GM20000 (cell line): ENCODE measurements at regions not wholly inside any gene's neighbourhood (a gene's known extent, or its start where the extent isn't known, plus 50 kb on each side); places are given as distances from the start of the nearest gene placed in this dataset.

Source experiments
- DNase-seq: peaks from one replicate; pipeline ENCODE4 v3.0.0; 2012; ENCODE audit warnings: low spot score
- TF ChIP-seq, protein P1 (sequence below): IDR thresholded peaks from 2 replicates; pipeline ENCODE4 v1.5.1; 2012; ENCODE audit warnings: mild to moderate bottlenecking, control low read depth; ENCODE audit errors: extremely low read depth, missing control alignments

GRCh38 chr10:31731711-31732110 is 196.9 kb downstream of the ARHGAP12 start:
- no peak for DNase-seq
- TF ChIP-seq, protein P1, sequence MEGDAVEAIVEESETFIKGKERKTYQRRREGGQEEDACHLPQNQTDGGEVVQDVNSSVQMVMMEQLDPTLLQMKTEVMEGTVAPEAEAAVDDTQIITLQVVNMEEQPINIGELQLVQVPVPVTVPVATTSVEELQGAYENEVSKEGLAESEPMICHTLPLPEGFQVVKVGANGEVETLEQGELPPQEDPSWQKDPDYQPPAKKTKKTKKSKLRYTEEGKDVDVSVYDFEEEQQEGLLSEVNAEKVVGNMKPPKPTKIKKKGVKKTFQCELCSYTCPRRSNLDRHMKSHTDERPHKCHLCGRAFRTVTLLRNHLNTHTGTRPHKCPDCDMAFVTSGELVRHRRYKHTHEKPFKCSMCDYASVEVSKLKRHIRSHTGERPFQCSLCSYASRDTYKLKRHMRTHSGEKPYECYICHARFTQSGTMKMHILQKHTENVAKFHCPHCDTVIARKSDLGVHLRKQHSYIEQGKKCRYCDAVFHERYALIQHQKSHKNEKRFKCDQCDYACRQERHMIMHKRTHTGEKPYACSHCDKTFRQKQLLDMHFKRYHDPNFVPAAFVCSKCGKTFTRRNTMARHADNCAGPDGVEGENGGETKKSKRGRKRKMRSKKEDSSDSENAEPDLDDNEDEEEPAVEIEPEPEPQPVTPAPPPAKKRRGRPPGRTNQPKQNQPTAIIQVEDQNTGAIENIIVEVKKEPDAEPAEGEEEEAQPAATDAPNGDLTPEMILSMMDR, result no peak

DNA sequence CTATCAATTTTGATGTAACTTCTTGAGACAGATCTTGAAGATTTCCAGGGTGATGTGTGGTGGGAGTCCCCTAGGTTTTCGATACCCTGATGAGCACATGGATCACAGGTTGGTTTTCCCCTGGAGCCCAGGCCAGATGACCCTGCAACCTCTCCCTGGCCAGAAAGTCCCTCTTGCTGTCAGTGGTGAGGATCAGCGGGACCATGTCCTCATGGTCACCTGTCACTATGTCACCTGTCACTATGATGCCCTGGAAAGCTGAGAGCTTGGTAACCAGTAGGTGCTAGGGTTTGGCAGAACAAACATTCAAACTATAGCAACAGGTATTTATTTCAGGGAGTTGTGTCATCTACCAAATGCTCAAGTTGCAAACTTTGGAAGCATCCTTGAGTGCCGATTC is 197.9 kb downstream of the ARHGAP12 start:
- DNase-seq, result no peak

DNA sequence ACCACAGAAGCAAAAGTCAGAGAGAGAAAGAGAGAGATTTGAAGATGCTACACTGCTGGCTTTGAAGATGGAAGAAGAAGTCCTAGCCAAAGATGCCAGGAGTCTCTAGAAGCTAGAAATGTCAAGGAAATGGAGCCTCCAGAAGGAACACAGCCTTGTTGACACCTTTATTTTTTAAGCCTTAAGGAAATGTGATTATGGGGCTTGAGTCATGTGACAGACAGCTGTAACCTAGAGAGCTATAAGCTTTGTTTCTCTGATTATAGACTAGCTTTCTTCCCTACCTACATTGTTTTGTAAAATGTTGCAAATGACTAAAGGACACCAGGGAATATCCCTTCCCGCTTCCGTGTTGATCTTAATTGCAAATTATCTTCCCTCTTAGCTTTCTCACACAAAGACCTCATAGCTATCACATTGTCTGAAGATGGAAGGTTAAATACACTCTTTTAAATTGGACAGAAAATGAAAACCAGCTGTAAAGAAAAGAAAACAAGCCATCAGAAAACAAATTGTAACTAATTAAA is 199.9 kb downstream of the ARHGAP12 start:
- TF ChIP-seq, protein P1, result no peak
- DNase-seq, result no peak

More for the DNA sequence above, 197.9 kb downstream of the ARHGAP12 start:
- TF ChIP-seq, protein P1, result no peak

DNA sequence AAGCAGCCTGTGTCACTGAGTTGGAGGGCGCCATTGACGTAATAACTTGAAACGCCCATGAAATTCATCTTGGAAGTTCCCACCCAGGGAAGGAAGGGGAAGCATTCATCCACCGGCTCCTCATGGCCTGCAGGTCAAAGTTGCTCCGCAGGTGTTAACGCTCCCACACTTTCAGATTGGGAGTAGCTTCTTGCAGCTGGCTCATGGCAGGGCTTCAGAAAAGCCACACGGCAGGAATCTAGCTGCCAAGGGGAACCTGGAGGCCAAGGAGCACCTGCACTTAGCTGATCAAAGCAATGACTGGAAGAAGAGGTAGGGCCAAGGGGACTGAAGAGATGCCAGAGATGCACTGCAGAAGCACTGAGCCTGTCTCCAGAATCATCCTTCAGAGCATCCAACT is 203.2 kb downstream of the ARHGAP12 start:
- DNase-seq, result no peak
- TF ChIP-seq, protein P1, result no peak

DNA sequence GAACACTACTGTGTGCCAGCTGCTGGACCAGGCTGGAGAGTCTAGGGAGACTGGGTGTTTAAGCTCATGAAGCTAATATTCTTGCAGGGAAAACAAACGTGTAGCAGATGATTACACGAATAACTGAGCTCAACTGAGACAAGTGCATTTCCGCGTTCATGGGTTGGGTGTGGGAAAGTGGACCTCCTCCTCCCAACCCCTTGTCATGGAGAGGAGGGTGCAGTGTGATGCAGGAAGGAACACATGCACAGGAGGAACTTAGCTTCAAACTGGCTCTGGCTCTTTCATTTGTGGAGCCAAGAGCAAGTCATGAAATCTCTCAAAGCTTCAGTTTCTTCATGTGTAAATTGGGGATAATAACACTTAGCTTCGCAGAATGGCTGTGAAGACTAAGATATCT is 204.3 kb downstream of the ARHGAP12 start:
- DNase-seq, result no peak
- TF ChIP-seq, protein P1, result no peak

DNA sequence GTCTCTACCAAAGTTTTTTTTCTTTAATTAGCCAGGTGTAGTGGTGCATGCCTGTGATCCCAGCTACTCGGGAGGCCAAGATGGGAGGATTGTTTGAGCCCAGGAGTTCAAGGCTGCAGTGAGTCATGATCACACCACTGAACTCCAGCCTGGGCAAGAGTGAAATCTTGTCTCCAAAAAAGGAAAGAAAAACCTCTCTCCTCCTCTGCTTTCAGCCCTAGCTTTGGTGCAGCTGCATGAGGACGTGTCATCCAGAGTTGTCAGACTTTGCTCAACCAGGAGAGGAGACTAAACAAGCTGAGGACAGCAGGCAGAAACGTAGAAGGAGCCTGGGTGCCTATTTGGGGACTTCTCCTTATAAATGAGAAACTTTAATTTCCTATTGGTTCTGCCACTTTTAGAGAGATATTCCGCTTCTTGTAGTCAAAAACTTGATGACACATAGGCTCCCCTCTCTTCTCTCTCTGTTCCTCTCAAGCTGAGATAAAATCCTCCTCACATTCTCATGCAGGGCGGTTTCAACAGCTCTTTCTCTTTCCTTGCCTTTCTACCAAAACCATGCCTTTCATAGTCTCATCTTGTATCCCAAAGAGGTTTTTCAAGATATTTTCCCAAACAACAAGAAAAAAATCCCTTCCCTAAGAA is 205.4 kb downstream of the ARHGAP12 start:
- DNase-seq, result no peak
- TF ChIP-seq, protein P1, result no peak

GRCh38 chr10:31721096-31721495 is 207.5 kb downstream of the ARHGAP12 start:
- DNase-seq, result no peak
- TF ChIP-seq, protein P1, result no peak
